ENCODE measurements at regions not wholly inside any gene's neighbourhood (a gene's known extent, or its start where the extent isn't known, plus 50 kb on each side); places are given as distances from the start of the nearest gene placed in this dataset.

DNA sequence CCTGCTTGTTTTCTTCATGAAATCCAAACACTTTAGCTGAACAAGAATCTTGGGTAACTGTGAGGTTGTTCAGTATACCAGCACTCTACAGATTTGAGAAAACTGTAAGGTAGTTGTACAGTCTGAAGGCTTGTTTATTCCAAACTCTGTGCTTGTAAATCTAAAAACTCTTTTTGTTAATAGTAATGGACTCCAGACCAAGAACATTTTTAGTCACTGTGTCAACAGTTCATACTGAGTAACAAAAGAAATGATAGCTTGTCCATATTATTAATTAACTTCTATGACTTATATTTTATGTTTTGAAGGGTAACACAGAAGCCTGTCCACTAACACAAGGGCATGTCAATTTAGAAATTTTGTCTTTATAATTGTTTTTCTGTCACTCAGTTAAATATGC is 72.2 kb upstream of the KYNU start:
- Histone ChIP-seq H3K9ac (ENCODE audit: extremely low read depth, insufficient read length, low read length) (no peak overlapping the region), H3K23ac (ENCODE audit: insufficient read length, low read depth, low read length) (no peak overlapping the region)

More for the DNA sequence above, 72.2 kb upstream of the KYNU start:
- Histone ChIP-seq H3K79me1 (ENCODE audit: insufficient read depth, low read depth, low read length, poor library complexity, severe bottlenecking) (no peaks in the 10 kb centered on the region), H4K5ac (ENCODE audit: insufficient read length, low read depth, low read length) (no peak overlapping the region), H3K4me1 (ENCODE audit: insufficient read depth, low read length) (no peaks in the 10 kb centered on the region), H2AFZ (ENCODE audit: low read length) (no peak overlapping the region), H3K14ac (ENCODE audit: insufficient read depth, low read length) (no peak overlapping the region), H3K4ac (ENCODE audit: low read depth, low read length) (no peak overlapping the region), H3K23me2 (ENCODE audit: insufficient read length, low read depth, low read length, poor library complexity, severe bottlenecking) (no peaks in the 10 kb centered on the region), H2BK5ac (ENCODE audit: insufficient read length, low read length) (no peak overlapping the region), H3K18ac (ENCODE audit: insufficient read length, low read depth, low read length) (no peak overlapping the region), H2BK120ac (ENCODE audit: low read depth, low read length, poor library complexity, severe bottlenecking) (no peak overlapping the region), H3K9me3 (ENCODE audit: control insufficient read depth, low read depth, low read length) (no peaks in the 10 kb centered on the region), H3K56ac (ENCODE audit: insufficient read length, low read depth, low read length) (no peak overlapping the region), H3T11ph (ENCODE audit: low read length) (no peak overlapping the region), H3K79me2 (ENCODE audit: insufficient read depth, low read length) (no peaks in the 10 kb centered on the region), H3K4me2 (ENCODE audit: insufficient read depth, insufficient read length, low read length) (no peak overlapping the region), H3K27me3 (ENCODE audit: insufficient read depth, low read length) (no peaks in the 10 kb centered on the region), H3K27ac (ENCODE audit: insufficient read length, low read depth, low read length) (no peak overlapping the region), H2BK20ac (ENCODE audit: low read depth, low read length, poor library complexity, severe bottlenecking) (no peak overlapping the region), H4K20me1 (ENCODE audit: control insufficient read depth, insufficient read depth, insufficient read length) (no peaks in the 10 kb centered on the region), H2BK15ac (ENCODE audit: low read depth, low read length) (no peak overlapping the region), H4K8ac (replicated peaks; ENCODE audit: insufficient read length, low read depth, low read length) (no peak overlapping the region), H2AK5ac (ENCODE audit: insufficient read length, low read length) (no peak overlapping the region), H4K91ac (ENCODE audit: insufficient read length, low read depth, low read length) (no peak overlapping the region), H2BK12ac (ENCODE audit: insufficient read length, low read depth, low read length) (no peak overlapping the region)
- H3K27me3 Mint-ChIP-seq (ENCODE audit: low read depth) = no peaks in the 10 kb centered on the region
- peaks cover 2% of the 10 kb centered on the region in 2 experiments; a peak in 2 of 5 replicates for H3K9me3 Mint-ChIP-seq
- no peak overlapping the region for H3K4me3 Mint-ChIP-seq
- TF ChIP-seq, protein P1, sequence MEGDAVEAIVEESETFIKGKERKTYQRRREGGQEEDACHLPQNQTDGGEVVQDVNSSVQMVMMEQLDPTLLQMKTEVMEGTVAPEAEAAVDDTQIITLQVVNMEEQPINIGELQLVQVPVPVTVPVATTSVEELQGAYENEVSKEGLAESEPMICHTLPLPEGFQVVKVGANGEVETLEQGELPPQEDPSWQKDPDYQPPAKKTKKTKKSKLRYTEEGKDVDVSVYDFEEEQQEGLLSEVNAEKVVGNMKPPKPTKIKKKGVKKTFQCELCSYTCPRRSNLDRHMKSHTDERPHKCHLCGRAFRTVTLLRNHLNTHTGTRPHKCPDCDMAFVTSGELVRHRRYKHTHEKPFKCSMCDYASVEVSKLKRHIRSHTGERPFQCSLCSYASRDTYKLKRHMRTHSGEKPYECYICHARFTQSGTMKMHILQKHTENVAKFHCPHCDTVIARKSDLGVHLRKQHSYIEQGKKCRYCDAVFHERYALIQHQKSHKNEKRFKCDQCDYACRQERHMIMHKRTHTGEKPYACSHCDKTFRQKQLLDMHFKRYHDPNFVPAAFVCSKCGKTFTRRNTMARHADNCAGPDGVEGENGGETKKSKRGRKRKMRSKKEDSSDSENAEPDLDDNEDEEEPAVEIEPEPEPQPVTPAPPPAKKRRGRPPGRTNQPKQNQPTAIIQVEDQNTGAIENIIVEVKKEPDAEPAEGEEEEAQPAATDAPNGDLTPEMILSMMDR (conservative IDR thresholded peaks at IDR 0.05) = no peak
- no peak for DNase-seq
- H3K36me3 Mint-ChIP-seq (ENCODE audit: insufficient read depth in 1 of 3, low read depth in 3 of 3) = peaks cover 0 to 2% (median 0%) of the 10 kb centered on the region in 3 experiments; a peak in 2 of 7 replicates
- H3K27ac Mint-ChIP-seq = no peak overlapping the region
- no peaks in the 10 kb centered on the region for H3K4me1 Mint-ChIP-seq

All from H9 (cell line).